HG02840 (cell line): ENCODE measurements at regions not wholly inside any gene's neighbourhood (a gene's known extent, or its start where the extent isn't known, plus 50 kb on each side); places are given as distances from the start of the nearest gene placed in this dataset.

Experiments used
- ATAC-seq: cut with Tn5 transposase; IDR thresholded peaks from one replicate; pipeline ENCODE4 v1.9.1; 2021; ENCODE audit warnings: mild to moderate bottlenecking, moderate library complexity, moderate number of reproducible peaks; ENCODE audit not compliant: unreplicated experiment, low FRiP score

DNA sequence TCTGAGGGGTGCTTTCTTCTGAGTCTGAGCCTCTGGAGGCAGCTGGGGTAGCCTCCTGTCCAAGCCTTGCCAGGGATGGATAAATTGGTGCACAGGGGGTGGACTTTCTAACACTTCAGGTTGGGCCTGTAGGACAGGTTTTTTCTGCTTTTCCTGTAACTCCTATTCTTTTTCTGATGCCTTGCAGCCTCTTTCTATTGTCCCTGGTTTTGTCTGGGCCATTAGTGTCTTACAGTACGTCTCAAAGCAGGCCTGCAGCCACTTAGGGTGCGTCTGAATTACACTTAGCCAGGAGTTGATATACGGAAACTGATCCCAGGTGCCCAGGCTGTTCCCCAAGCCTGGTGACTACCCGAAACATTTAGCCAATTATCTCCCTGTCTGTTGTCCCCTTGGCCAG, 213.3 kb upstream of the HTR2A start:
- no peak for ATAC-seq

- no peak for ATAC-seq
Measured at GRCh38 chr13:47109028-47109427, 212.2 kb upstream of the HTR2A start.

DNA sequence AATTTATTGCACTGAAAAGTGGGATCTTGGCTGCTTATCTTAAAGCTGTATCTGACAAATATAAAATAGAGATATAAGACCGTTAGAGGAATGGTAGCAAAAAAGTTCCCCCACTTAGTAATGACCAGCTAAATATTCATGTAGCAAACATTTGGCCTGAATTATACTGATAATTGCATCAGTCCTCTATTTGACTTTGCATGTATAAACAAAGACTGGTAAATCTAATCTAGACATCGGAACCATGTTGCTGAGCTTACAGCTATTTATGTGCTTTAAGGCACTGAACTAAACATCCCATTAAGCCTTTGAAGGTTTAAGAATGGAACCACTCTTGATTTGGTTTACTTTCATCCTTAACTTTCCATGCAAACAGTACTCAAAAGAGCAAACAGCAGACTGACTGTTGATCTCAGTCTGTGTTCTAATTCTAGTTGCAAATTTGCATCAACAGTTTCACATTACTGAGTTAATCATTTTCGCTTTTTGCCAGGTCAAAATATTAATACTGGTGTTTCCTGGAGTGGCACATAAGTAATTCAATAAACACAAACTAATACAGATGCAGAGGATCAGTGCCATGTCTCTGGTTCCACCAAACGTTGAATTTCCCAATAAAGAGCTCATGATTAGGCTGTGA, 203.5 kb upstream of the HTR2A start:
- ATAC-seq, result peak; percentile 94

- ATAC-seq, result peak; percentile 92
Measured at GRCh38 chr13:47094734-47095434, 198.0 kb upstream of the HTR2A start.

DNA sequence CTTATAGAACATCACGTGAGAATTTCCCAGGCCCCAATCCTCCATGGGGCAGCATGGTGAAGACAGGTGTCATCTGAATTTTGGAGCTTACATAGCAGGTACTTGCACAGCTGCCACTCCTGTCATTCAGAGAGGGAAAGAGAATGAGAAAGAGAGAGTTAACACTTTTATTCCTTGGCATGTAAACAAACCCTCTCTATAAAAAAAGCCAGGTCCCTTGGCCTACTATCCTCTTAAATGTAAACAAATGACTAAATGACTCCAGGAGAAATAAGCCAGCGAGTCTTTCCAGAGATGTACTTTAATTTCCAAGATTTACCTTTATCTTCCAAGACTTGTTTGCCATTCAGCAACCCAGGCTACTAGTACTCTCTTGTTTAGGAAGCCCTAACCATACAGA, 195.3 kb upstream of the HTR2A start:
- ATAC-seq, result no peak

- no peak for ATAC-seq
Measured at GRCh38 chr13:47087841-47088240, 191.0 kb upstream of the HTR2A start.

DNA sequence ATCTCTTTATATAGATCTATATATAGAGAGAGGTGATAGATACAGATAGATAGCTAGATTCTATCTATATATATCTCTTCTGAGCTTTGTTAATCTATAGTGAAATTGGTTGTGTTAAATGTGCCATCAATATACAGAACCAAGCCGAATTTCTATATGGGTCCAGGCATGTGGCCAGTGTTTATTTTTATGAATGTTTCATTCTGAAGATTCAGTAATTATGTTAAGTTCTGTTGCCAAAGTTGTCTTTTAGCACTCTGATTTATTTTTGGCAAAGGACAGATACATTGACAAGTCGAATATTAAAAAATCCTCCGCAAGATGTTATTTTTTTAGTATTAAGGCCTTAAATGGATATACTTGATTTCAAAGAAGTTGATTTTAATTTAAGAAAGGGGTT, 190.4 kb upstream of the HTR2A start:
- ATAC-seq, result no peak

DNA sequence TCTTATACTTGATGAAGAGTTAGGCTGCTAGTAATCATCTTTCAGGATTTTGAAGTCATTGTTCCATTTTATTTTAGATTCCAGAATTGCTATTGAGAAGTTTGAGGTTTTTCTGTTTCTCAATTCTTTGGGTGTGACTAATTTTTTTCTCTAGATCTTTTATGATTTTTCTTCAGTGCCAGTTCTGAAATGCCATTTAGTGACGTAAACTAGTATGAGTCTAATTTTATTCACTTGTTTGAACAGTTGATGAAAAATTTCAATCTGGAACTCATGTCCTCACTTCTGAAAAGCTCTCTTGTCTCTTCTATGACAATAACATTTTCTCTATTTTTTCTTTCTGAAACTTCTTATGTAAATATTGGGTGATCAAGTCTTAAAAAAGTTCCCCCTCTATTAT, 188.5 kb upstream of the HTR2A start:
- no peak for ATAC-seq

GRCh38 chr13:47081850-47082249, 185.0 kb upstream of the HTR2A start:
- no peak for ATAC-seq

GRCh38 chr13:47081246-47081645, 184.4 kb upstream of the HTR2A start:
- no peak for ATAC-seq

- no peak for ATAC-seq
Measured at GRCh38 chr13:47080621-47081020, 183.8 kb upstream of the HTR2A start.

DNA sequence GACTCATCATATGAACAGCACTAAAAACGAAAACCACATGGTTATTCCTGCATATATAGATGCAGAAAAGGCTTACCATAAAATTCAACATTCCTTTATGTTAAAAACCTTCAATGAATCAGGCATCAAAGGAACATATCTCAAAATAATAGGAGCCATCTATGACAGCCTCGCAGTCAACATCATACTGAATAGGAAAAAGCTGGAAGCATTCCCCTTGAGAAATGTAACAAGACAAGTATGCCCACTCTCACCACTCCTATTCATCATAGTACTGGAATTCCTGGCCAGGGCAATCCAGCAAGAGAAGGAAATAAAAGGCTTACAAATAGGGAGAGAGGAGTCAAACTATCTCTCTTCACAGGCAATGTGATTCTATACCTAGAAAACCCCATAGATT, 179.6 kb upstream of the HTR2A start:
- no peak for ATAC-seq

DNA sequence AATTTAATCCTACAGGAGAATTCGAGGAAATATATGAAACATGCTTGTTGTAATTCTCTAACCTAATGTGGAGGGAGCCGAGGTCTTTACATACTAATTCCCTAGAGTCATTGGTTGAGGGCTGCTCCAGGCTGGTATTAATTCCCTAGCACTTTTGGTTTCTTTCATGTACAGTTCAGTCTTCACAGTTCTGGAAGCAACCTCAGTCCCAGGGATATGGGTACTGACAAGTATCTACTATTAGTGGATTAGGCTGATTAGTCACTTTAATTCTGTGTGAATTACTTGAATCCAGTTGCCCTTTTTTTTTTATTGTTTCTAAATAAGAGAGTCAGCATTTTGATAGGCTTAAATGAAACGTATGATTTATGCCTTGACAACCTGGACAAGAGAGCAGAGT, 172.3 kb upstream of the HTR2A start:
- ATAC-seq, result no peak

DNA sequence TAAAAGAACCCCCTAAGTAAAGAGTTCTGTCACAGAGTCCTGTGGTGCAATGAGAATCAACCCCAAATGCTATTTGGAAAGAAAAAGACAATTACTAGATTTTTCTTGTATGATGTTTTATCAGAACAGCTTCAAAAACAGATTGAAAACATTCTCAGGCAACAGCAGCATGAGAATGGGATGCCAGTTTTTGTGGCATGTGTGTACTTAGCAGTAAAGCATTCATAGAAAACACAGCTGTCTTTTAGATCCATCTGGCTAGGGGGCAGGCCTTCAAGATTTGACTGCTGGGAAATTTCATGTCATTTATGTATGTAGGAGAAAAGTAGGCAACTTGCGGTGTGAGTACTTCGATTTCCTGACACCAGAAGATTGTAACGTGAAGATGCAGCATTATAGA, 170.5 kb upstream of the HTR2A start:
- no peak for ATAC-seq

- no peak for ATAC-seq
Measured at GRCh38 chr13:47066226-47066625, 169.4 kb upstream of the HTR2A start.

DNA sequence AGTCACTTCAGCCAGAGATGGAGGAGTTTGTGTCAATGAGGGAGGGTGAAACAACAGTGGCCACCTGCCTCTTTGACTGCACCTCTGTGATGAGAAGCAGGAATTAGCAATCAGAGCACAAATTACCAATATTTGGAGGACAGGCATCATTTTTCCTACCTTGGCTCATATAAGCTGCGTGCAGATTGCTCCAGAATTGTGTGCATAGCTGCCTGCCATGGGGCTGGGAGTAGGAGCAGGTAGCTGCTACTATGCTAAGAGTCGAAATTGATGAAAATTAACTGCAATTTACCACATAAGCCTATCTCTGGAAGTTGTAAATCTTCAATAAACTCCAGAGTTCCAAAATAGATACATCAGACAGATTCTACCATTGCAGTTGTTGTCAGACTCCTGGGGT, 167.5 kb upstream of the HTR2A start:
- no peak for ATAC-seq

GRCh38 chr13:47049276-47049989, 152.6 kb upstream of the HTR2A start:
- no peak for ATAC-seq

DNA sequence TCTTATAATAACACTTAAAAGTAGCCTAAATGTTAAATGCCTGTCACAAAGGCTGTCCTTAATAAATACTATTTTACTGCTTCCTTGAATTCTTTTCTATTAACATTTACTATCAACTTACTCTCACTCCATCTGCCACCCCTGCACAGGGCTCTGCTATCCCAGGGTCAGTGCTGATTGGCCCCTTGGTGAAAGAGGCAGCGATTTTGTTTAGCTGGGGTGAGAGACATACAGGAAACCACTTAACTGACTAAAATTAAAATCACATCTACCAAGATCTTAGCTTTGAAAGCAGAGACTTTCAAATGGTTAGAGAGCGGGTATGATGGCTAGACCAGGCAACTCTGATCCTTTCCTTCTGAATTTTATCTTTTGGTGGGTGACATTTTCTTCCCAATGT, 149.9 kb upstream of the HTR2A start:
- no peak for ATAC-seq

GRCh38 chr13:47044842-47045241, 148.0 kb upstream of the HTR2A start:
- no peak for ATAC-seq

GRCh38 chr13:47039106-47039505, 142.3 kb upstream of the HTR2A start:
- ATAC-seq, result no peak

- ATAC-seq, result no peak
Measured at GRCh38 chr13:47038188-47038587, 141.3 kb upstream of the HTR2A start.
